ENCODE measurements at regions not wholly inside any gene's neighbourhood (a gene's known extent, or its start where the extent isn't known, plus 50 kb on each side); places are given as distances from the start of the nearest gene placed in this dataset.

DNA sequence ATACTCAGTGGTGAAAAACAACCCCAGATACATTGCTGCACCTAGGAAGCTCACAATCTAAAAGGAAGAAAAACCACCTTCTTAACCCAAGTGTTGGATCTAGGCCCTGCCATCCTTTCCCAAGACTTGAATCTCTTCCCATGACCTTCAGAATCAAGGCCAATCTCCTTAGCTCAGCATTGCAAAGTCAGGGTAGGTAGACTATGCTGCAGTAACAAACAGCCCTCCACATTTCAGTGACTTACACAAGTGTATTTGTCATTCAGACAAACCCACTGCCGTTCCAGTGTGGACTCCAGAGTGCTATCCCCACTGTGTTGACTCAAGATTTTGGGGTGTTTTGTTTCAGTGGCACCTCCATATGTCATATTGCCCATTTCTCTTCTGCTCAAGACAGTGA lies 278.4 kb downstream of the UACA start:
- H3K4me3 Mint-ChIP-seq: no peak overlapping the region
- no peaks in the 10 kb centered on the region for H3K9me3 Mint-ChIP-seq
- no peaks in the 10 kb centered on the region for H3K36me3 Mint-ChIP-seq
- intact Hi-C loops (cut with micrococcal nuclease): loop anchor here (5.0 kb wide), 1 partner anchor 963 kb away; no protein-coding TSS in a partner anchor
- DNase-seq: no peak
- ChIA-PET CTCF (interaction anchor here (6.1 to 9.0 kb wide), 2 partner anchors 19 to 20 kb away, joined by 37 to 81 read pairs; no protein-coding TSS in a partner anchor), POLR2A (interaction anchor here (0.6 kb wide), 1 partner anchor 727 kb away, joined by 3 read pairs; no protein-coding TSS in a partner anchor)
- no peak overlapping the region for H3K27ac Mint-ChIP-seq
- H3K27me3 Mint-ChIP-seq: peaks cover 46% of the 10 kb centered on the region
- peaks cover 35% of the 10 kb centered on the region for H3K4me1 Mint-ChIP-seq (ENCODE audit: low read depth)

DNA sequence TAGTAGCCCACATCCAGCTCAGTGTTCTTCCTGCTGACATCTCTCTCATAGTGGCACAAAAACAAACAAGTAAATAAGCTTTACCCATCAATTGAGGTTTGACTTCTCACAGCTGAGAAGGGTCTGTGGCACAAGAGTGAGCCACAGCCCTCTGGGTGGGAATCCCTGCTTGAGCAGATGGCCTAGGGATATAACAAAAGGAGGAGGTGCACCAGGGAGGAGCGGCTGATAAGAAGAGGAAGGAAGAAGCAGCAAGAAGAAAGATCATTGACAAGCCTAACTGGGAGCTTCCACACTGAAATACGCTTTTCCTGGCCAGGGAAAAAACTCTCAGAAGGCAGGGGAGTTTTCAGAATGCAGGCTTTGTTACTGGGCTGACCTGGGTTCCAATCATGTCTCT lies 279.8 kb downstream of the UACA start:
- Mint-ChIP-seq H3K4me3 (no peak overlapping the region), H3K4me1 (ENCODE audit: low read depth) (peaks cover 44% of the 10 kb centered on the region), H3K36me3 (no peaks in the 10 kb centered on the region), H3K27ac (no peak overlapping the region), H3K9me3 (no peaks in the 10 kb centered on the region), H3K27me3 (peaks cover 37% of the 10 kb centered on the region)
- CTCF ChIA-PET: interaction anchor here (0.8 to 6.1 kb wide), 3 partner anchors 17 to 386 kb away, joined by 3 to 37 read pairs (median 4); partner anchors contain the start of gene TLE3
- intact Hi-C loops (cut with micrococcal nuclease): no loop called here
- DNase-seq: no peak
- POLR2A ChIA-PET: interaction anchor here (0.6 kb wide), 1 partner anchor 79 kb away, joined by 4 read pairs; no protein-coding TSS in a partner anchor

DNA sequence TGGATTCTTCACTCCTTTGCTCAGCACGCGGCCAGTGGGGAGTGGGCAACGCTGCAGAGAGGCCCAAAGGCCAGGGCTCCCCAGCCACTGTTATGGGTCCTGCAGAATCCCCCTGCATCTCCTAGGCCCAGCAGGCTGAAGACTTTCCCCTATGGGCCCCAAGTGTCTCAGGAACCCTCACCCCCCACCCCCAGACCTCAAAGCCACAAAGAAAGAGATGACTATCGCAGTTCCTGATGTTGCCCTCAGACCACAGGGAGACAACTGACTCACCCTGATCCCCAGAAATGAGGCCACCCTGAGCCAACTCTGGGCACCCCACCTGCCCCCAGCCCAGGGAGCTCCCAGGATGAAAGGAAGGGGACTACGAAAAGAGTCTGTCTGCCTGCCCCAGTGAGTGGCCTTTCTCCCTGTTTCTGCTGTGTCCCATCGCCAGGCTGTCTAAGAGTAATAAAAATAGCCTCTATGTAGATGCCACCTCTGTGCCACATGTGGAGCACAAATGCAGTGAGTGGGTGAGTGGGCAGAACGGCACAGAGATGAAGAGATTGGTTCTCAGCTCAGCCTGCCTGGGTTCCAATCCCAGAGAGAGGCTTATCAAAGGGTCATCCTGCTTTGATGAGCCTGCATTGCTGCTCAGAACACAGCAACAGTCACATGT lies 283.0 kb downstream of the UACA start:
- Mint-ChIP-seq H3K27ac (peak overlapping the region; percentile 50), H3K36me3 (no peaks in the 10 kb centered on the region), H3K4me1 (ENCODE audit: low read depth) (peaks cover 33% of the 10 kb centered on the region), H3K4me3 (no peak overlapping the region), H3K27me3 (peaks cover 51% of the 10 kb centered on the region), H3K9me3 (no peaks in the 10 kb centered on the region)
- ChIA-PET CTCF (interaction anchor here (1.0 to 1.6 kb wide), 6 partner anchors 9 to 382 kb away, joined by 3 to 7 read pairs (median 4); no protein-coding TSS in a partner anchor), POLR2A (interaction anchor here (1.3 to 2.1 kb wide), 3 partner anchors 12 to 722 kb away, joined by 4 to 18 read pairs (median 8); no protein-coding TSS in a partner anchor)
- intact Hi-C loops (cut with micrococcal nuclease): loop anchor here (1.0 kb wide), 2 partner anchors 12 to 28 kb away; no protein-coding TSS in a partner anchor
- peak; percentile 89 for DNase-seq

DNA sequence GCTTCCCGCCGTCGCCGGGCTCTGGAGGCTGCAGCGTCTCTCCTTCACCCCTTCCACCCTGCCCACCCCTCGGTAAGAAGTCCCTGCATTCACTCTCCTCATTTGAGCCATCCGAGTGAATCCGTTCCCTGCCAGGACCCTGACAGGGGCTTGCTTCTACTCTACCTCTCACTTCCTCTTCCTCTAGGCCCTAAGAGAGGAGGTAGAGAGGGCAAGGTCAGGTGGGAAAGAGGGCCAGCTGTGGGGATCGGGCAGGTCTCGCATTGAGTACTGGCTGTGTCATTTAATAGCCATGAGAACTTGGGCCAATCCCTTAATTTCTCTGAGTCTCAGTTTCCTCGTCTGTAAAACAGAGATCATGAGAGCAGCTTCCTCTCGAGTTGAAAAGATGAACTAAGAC lies 283.6 kb downstream of the UACA start:
- no peak overlapping the region for H3K4me3 Mint-ChIP-seq
- no peaks in the 10 kb centered on the region for H3K36me3 Mint-ChIP-seq
- H3K4me1 Mint-ChIP-seq (ENCODE audit: low read depth): peaks cover 38% of the 10 kb centered on the region
- no peaks in the 10 kb centered on the region for H3K9me3 Mint-ChIP-seq
- intact Hi-C loops (cut with micrococcal nuclease): loop anchor here (1.0 to 5.0 kb wide), 3 partner anchors 13 to 337 kb away; no protein-coding TSS in a partner anchor
- H3K27me3 Mint-ChIP-seq: peaks cover 52% of the 10 kb centered on the region
- DNase-seq: no peak
- ChIA-PET POLR2A (interaction anchor here (1.3 to 2.1 kb wide), 3 partner anchors 12 to 721 kb away, joined by 4 to 18 read pairs (median 8); no protein-coding TSS in a partner anchor), CTCF (interaction anchor here (1.0 to 1.6 kb wide), 5 partner anchors 9 to 243 kb away, joined by 3 to 7 read pairs (median 4); no protein-coding TSS in a partner anchor)
- peak overlapping the region; percentile 50 for H3K27ac Mint-ChIP-seq

DNA sequence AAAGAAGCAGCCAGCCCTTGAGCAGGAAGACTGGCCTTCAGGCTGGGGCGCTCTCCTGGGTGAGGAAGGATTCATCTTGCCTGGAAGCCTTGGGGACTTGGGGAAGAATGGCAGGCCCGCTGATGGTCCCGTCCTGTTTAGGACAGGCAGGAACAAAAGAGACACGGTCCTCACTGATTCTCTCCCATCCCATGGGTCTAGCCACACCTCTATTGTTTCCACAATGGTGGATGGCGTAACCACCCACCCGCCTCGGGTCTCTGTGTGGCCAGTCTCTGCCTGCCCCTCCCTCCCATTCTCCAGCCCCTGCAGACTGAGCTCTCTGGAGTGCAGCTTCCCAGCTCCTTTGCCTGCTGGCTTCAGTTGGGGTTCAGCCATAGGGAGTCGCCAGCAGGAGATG lies 284.3 kb downstream of the UACA start:
- no peak for DNase-seq
- Mint-ChIP-seq H3K4me1 (ENCODE audit: low read depth) (peaks cover 42% of the 10 kb centered on the region), H3K27ac (peak overlapping the region; percentile 0), H3K36me3 (no peaks in the 10 kb centered on the region), H3K27me3 (peaks cover 49% of the 10 kb centered on the region), H3K9me3 (no peaks in the 10 kb centered on the region), H3K4me3 (no peak overlapping the region)
- CTCF ChIA-PET: interaction anchor here (1.1 to 1.6 kb wide), 2 partner anchors 10 to 1003 kb away, joined by 4 to 6 read pairs; no protein-coding TSS in a partner anchor
- POLR2A ChIA-PET: interaction anchor here (0.7 to 2.1 kb wide), 3 partner anchors 13 to 969 kb away, joined by 3 to 18 read pairs (median 8); no protein-coding TSS in a partner anchor
- intact Hi-C loops (cut with micrococcal nuclease): loop anchor here (5.0 kb wide), 1 partner anchor 337 kb away; no protein-coding TSS in a partner anchor

DNA sequence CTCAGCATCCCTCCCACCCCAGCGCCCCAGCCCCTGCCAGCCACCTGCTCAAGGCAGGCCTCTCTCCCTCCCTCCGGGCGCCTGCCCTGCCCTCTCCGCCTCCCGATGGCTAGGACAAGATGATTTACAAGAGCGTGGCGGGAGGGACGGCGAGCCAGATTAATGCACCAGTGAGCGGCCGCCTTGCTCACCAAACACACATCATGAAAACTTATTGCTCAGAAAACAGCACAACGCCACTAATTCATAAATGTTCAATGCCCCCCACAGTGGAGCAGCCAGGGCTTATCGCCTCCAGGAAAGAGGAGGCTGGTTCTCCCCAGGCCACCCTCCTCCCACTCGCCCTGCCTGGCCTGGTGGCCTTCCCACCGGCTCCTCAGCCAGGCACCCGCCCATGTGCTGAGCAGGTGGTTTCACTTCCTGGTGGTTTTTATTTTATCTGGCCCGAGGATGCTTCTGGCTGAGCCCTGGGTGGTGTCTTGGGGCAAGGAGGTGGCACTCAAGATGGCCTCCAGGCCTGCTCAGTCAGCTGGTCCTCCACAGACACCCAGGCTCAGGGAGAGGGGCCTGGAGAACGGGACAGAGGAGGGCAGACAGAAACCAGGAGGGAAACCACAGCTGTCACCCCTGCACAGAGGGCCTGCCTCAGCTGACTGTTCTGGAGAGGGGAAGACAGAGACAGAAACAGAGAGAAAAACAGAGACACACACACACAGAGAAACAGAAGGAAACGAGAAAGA lies 284.9 kb downstream of the UACA start:
- DNase-seq: peak; percentile 43
- H3K4me1 Mint-ChIP-seq (ENCODE audit: low read depth): peaks cover 42% of the 10 kb centered on the region
- no peak overlapping the region for H3K4me3 Mint-ChIP-seq

DNA sequence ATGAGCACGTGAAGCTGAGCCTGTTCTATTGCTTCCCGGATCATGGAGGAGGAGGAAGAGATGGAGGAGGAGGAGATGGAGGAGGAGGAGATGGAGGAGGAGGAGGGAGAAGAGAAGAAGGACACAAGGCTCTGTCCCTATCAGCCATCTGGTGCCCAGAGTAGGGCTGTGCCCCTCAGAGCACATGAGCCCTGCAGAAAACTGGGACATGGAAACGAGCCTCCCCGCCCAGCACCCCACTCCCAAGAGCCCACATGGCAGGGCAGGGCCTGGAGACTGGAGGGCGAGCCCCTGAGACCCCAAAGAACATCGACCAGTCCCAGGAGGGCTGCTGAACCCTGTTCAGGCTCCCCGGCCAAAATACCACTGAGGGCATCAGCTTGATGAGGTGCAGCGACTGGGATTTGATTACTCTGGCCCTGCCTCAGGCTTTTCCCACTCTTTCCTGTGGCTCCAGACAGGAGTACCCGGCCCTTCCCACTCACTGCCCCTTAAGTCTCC lies 285.6 kb downstream of the UACA start:
- CTCF ChIA-PET: no interaction called here
- peaks cover 42% of the 10 kb centered on the region for H3K4me1 Mint-ChIP-seq (ENCODE audit: low read depth)
- POLR2A ChIA-PET: no interaction called here

More for the DNA sequence above, 284.9 kb downstream of the UACA start:
- intact Hi-C loops (cut with micrococcal nuclease): loop anchor here (5.0 kb wide), 1 partner anchor 336 kb away; no protein-coding TSS in a partner anchor
- Mint-ChIP-seq H3K27ac (peak overlapping the region; percentile 0), H3K27me3 (peaks cover 43% of the 10 kb centered on the region), H3K9me3 (no peaks in the 10 kb centered on the region), H3K36me3 (no peaks in the 10 kb centered on the region)
- ChIA-PET POLR2A (interaction anchor here (0.7 kb wide), 1 partner anchor 968 kb away, joined by 3 read pairs; no protein-coding TSS in a partner anchor), CTCF (interaction anchor here (1.1 to 1.6 kb wide), 2 partner anchors 11 to 1002 kb away, joined by 4 to 6 read pairs; no protein-coding TSS in a partner anchor)

DNA sequence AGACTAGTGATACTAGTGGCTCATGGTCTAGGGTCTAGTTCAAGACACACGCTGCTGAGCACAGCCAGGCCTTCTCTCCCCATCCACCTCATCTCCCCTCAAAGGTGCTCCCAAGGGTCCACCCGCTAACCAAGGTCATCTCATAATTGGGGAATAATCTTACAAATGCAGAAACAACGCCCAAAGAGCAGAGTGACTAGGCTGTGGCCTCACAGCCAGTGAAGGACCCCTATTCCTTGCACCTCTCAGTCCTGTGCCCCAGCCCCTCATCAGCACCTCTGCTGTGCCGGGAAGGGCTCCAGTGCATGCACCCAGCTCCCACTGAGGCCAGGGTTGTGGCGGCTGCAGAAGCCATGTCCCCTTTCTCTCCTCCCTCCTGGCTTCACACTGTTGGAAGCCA lies 286.9 kb downstream of the UACA start:
- no peak overlapping the region for H3K4me3 Mint-ChIP-seq
- H3K27me3 Mint-ChIP-seq: peaks cover 35% of the 10 kb centered on the region
- no peaks in the 10 kb centered on the region for H3K36me3 Mint-ChIP-seq
- H3K4me1 Mint-ChIP-seq (ENCODE audit: low read depth): peaks cover 42% of the 10 kb centered on the region
- DNase-seq: no peak
- ChIA-PET CTCF (interaction anchor here (1.8 to 2.5 kb wide), 2 partner anchors 10 to 12 kb away, joined by 9 to 12 read pairs; no protein-coding TSS in a partner anchor), POLR2A (no interaction called here)
- intact Hi-C loops (cut with micrococcal nuclease): loop anchor here (5.0 kb wide), 1 partner anchor 334 kb away; no protein-coding TSS in a partner anchor
- no peak overlapping the region for H3K27ac Mint-ChIP-seq
- H3K9me3 Mint-ChIP-seq: no peaks in the 10 kb centered on the region

More for the DNA sequence above, 285.6 kb downstream of the UACA start:
- DNase-seq: no peak
- intact Hi-C loops (cut with micrococcal nuclease): loop anchor here (5.0 kb wide), 1 partner anchor 335 kb away; no protein-coding TSS in a partner anchor
- no peaks in the 10 kb centered on the region for H3K9me3 Mint-ChIP-seq
- peaks cover 43% of the 10 kb centered on the region for H3K27me3 Mint-ChIP-seq
- H3K36me3 Mint-ChIP-seq: no peaks in the 10 kb centered on the region
- no peak overlapping the region for H3K4me3 Mint-ChIP-seq
- no peak overlapping the region for H3K27ac Mint-ChIP-seq

DNA sequence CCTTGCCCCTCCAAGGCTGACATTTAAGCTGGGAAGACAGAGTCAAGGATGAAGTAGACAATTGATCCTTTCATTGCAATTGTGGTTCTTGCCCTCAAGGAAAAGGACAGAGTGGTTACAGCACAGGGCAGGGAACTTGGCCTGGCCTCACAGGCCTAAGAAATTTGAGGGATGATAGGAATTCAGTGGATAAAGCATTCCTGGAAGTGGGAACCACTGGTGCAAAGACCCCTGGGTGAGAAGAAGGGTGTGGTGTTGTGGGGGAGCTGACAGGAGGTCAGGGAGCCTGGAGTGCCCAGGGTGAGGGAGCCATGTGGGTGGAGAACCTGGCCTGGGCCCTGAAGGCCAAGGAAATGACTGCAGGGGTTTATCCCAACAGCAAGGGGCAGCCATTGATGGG lies 287.4 kb downstream of the UACA start:
- intact Hi-C loops (cut with micrococcal nuclease): loop anchor here (5.0 kb wide), 1 partner anchor 334 kb away; no protein-coding TSS in a partner anchor
- Mint-ChIP-seq H3K27me3 (peaks cover 38% of the 10 kb centered on the region), H3K27ac (no peak overlapping the region), H3K4me3 (no peak overlapping the region), H3K36me3 (no peaks in the 10 kb centered on the region), H3K9me3 (no peaks in the 10 kb centered on the region), H3K4me1 (ENCODE audit: low read depth) (peaks cover 42% of the 10 kb centered on the region)
- POLR2A ChIA-PET: interaction anchor here (1.1 kb wide), 1 partner anchor 10 kb away, joined by 3 read pairs; no protein-coding TSS in a partner anchor
- CTCF ChIA-PET: interaction anchor here (1.8 to 2.5 kb wide), 2 partner anchors 9 to 13 kb away, joined by 9 to 12 read pairs; no protein-coding TSS in a partner anchor
- DNase-seq: no peak

DNA sequence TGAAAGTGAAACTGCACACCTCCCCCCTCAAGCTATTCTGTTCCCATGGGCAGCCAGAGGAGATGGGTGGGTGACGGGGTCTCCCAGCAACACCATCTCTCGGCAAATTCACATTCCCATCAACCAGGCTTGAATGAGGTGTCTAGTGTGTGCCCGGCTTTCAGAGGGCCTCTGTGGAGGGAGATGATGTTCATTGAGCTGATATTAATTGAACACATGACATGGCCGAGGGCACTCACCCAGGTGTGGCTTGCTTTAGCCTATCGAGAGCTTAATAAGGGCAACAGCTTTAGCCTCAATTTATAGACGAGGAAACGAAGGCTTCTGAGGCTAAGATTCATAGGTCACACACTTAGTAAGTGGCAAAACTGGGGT lies 288.0 kb downstream of the UACA start:
- ChIA-PET CTCF (interaction anchor here (1.3 to 2.5 kb wide), 3 partner anchors 9 to 43 kb away, joined by 3 to 12 read pairs (median 9); no protein-coding TSS in a partner anchor), POLR2A (interaction anchor here (1.1 kb wide), 1 partner anchor 10 kb away, joined by 3 read pairs; no protein-coding TSS in a partner anchor)
- H3K27ac Mint-ChIP-seq: peak overlapping the region; percentile 5
- H3K4me3 Mint-ChIP-seq: no peak overlapping the region
- no peak for DNase-seq
- no peaks in the 10 kb centered on the region for H3K9me3 Mint-ChIP-seq
- peaks cover 39% of the 10 kb centered on the region for H3K4me1 Mint-ChIP-seq (ENCODE audit: low read depth)
- no peaks in the 10 kb centered on the region for H3K36me3 Mint-ChIP-seq
- peaks cover 38% of the 10 kb centered on the region for H3K27me3 Mint-ChIP-seq
- intact Hi-C loops (cut with micrococcal nuclease): loop anchor here (5.0 kb wide), 1 partner anchor 333 kb away; no protein-coding TSS in a partner anchor
